Testis (tissue), 2 donors: ENCODE measurements at regions not wholly inside any gene's neighbourhood (a gene's known extent, or its start where the extent isn't known, plus 50 kb on each side); places are given as distances from the start of the nearest gene placed in this dataset.

Source experiments
- DNase-seq: peaks from one replicate; pipeline ENCODE4 v3.0.0-alpha.2; 2019
- H3K27ac ChIP-seq, 2 donors: fragments of 200-600 bp; sonication (generic); one replicate each; pipeline ENCODE4 v1.5.1; 2019
- H3K27me3 ChIP-seq: fragments of 200-600 bp; sonication (generic); one replicate; pipeline ENCODE4 v1.5.1; 2019
- H3K36me3 ChIP-seq: fragments of 200-600 bp; sonication (generic); one replicate; pipeline ENCODE4 v1.5.1; 2017; ENCODE audit warnings: low read depth; ENCODE audit errors: missing control alignments
- H3K4me1 ChIP-seq: fragments of 200-600 bp; sonication (generic); one replicate; pipeline ENCODE4 v1.5.1; 2019
- H3K4me3 ChIP-seq, 2 donors: fragments of 200-600 bp; sonication (generic); one replicate each; pipeline ENCODE4 v1.5.1; 2017 to 2019
- H3K9me3 ChIP-seq: fragments of 200-600 bp; sonication (generic); one replicate; pipeline ENCODE4 v1.5.1; 2017
- POLR2A ChIP-seq: fragments of 450-650 bp; IDR thresholded peaks from one replicate; pipeline ENCODE4 v1.6.1; 2017; ENCODE audit warnings: antibody characterized with exemption, mild to moderate bottlenecking, moderate library complexity
- WGBS, 2 donors: methylation state at CpG; one replicate each; pipeline ENCODE4 v1.1.5; 2018; 5-methylcytosine and 5-hydroxymethylcytosine counted together
- intact Hi-C: fragments of 100-400 bp; cut with DNase I; formaldehyde crosslinking; loops from one replicate; pipeline ENCODE4 v1.15.1; 2023; ENCODE audit warnings: low total_unique reads
- TF ChIP-seq, protein P1 (sequence below), 3 experiments: fragments of 450-650 bp in 2 of 3; fragments of 200-600 bp in 1 of 3; sonication (generic) in 1 of 3; IDR thresholded peaks; one replicate each; pipeline ENCODE4 v1.5.1; 2016 to 2019; ENCODE audit warnings: antibody characterized with exemption in 3 of 3, mild to moderate bottlenecking in 2 of 3, moderate library complexity in 1 of 3

DNA sequence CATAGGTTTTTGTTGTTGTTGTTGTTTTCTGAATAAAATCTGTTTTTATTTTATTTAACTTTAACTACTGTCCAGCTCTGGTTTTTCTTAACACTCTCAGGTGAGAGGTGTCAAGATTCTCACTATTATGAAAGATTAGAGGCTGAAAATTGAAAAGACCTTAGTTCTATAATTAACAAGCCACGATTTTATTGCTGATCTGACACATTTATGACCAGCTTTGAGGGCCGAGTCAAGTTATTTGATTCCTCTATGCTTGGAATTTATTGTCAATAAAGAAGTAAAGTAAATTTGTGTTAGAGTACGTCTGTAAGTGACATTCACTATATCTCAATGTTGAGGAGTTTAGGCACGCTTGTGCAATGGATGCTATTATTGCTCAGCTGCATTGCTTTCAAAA is 808.8 kb downstream of the GALC start:
- intact Hi-C loops = no loop called here

DNA sequence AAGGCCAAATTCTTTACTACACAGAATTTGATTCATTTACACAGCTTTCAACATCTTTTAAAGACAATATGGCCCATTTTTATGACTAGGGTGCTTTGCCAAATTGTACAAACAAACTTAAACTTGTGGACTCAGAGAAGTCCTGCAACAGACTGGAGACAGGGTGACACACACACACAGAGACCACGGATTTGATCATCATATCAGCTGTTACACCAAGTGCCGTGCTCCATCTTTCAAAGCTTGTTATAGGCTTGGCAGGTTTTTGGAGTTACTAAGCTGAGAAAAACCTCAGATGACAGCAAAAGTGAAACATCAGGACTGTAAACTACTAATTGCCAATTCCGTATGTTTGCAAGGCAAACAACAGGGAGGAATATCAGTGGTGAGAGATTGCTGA is 811.7 kb downstream of the GALC start:
- Histone ChIP-seq H3K27ac (no peak overlapping the region), H3K4me3 (no peak overlapping the region), H3K36me3 (no peaks in the 10 kb centered on the region), H3K9me3 (no peaks in the 10 kb centered on the region), H3K4me1 (no peaks in the 10 kb centered on the region), H3K27me3 (no peaks in the 10 kb centered on the region)
- TF ChIP-seq, protein P1, sequence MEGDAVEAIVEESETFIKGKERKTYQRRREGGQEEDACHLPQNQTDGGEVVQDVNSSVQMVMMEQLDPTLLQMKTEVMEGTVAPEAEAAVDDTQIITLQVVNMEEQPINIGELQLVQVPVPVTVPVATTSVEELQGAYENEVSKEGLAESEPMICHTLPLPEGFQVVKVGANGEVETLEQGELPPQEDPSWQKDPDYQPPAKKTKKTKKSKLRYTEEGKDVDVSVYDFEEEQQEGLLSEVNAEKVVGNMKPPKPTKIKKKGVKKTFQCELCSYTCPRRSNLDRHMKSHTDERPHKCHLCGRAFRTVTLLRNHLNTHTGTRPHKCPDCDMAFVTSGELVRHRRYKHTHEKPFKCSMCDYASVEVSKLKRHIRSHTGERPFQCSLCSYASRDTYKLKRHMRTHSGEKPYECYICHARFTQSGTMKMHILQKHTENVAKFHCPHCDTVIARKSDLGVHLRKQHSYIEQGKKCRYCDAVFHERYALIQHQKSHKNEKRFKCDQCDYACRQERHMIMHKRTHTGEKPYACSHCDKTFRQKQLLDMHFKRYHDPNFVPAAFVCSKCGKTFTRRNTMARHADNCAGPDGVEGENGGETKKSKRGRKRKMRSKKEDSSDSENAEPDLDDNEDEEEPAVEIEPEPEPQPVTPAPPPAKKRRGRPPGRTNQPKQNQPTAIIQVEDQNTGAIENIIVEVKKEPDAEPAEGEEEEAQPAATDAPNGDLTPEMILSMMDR (IDR thresholded peaks at IDR 0.05) = no peak
- no peak for TF ChIP-seq POLR2A
- WGBS, 2 donors = 80 to 87% methylated on average over 3 of the region's 3 CpGs
- DNase-seq = no peak
- intact Hi-C loops = no loop called here

More for the DNA sequence above, 808.8 kb downstream of the GALC start:
- Histone ChIP-seq H3K4me3 (no peak overlapping the region), H3K36me3 (no peaks in the 10 kb centered on the region), H3K9me3 (no peaks in the 10 kb centered on the region), H3K4me1 (no peaks in the 10 kb centered on the region), H3K27me3 (no peaks in the 10 kb centered on the region), H3K27ac (no peak overlapping the region)
- TF ChIP-seq POLR2A = no peak
- TF ChIP-seq, protein P1 (IDR thresholded peaks at IDR 0.05) = no peak
- no peak for DNase-seq
- 85% methylated on average over 4 of the region's 4 CpGs for WGBS, 2 donors

DNA sequence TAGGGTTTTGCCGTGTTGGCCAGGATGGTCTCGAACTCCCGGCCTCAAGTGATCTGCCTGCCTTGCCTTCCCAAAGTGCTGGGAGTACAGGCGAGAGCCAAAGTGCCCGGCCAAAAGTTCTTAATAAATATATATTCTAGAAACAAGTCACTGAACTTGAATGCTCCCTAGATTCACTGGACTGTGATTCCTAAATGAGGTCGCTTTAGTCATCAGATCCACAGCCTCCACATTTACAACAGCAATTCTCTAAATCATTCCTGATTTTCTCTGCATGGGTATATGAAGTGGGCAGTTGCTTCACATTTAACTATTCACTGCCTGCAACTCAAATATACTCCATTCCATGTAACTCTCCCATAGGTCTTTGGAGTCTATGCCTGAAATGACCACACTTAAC is 813.0 kb downstream of the GALC start:
- no peaks in the 10 kb centered on the region for H3K36me3 ChIP-seq
- 84 to 97% methylated on average over 6 of the region's 6 CpGs for WGBS, 2 donors
- no peak overlapping the region for H3K4me3 ChIP-seq
- H3K9me3 ChIP-seq = no peaks in the 10 kb centered on the region
- H3K4me1 ChIP-seq = no peaks in the 10 kb centered on the region
- H3K27me3 ChIP-seq = no peaks in the 10 kb centered on the region
- H3K27ac ChIP-seq = no peak overlapping the region
- no peak for TF ChIP-seq POLR2A
- TF ChIP-seq, protein P1 (IDR thresholded peaks at IDR 0.05) = no peak
- intact Hi-C loops = no loop called here
- no peak for DNase-seq

DNA sequence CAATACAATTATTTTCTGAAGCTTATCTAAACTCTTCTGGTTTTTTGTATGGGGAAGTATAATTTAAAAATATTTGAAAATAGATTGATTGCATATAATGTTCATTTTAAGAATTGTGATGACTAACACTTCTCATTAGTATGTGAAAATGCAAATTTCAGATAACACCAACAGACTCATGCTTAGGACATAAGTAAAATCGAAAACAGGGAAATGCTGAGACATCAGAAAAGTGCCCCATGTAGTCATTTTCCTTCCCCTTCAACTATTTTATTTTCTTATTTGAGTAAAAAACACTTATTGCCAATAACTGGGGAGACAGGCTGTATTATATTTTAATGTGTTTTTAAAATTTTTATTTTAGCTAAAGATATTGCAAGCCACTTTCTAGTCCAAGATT is 814.7 kb downstream of the GALC start:
- TF ChIP-seq, protein P1 (IDR thresholded peaks at IDR 0.05) = no peak
- intact Hi-C loops = no loop called here
- WGBS, 2 donors = 85 to 86% methylated on average over 1 of the region's 1 CpG

DNA sequence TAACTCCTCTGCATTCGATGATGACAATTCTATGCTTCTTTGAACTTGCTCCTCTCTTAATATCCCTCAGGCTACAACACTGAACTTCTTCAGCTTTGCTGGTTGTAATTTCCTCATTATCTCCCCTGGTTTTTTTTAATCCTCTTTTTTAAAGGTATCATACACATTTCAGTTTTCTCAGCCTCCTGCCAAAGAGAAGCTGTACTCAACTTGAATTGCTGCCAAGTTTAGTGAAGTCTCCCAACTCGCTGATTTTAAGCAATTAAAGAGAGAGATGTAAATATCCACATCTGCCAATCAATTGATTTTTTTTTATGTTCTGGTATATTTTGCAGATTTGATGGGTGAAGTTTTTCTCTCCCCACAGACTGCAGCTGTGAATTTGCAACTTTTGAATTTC is 817.8 kb downstream of the GALC start:
- TF ChIP-seq, protein P1 (IDR thresholded peaks at IDR 0.05) = no peak
- no peak for TF ChIP-seq POLR2A
- intact Hi-C loops = no loop called here
- Histone ChIP-seq H3K9me3 (no peaks in the 10 kb centered on the region), H3K4me1 (no peaks in the 10 kb centered on the region), H3K27me3 (no peaks in the 10 kb centered on the region), H3K4me3 (no peak overlapping the region), H3K36me3 (no peaks in the 10 kb centered on the region), H3K27ac (no peak overlapping the region)
- no peak for DNase-seq
- 42 to 51% methylated on average over 2 of the region's 2 CpGs for WGBS, 2 donors

More for the DNA sequence above, 814.7 kb downstream of the GALC start:
- no peaks in the 10 kb centered on the region for H3K4me1 ChIP-seq
- no peak overlapping the region for H3K4me3 ChIP-seq
- H3K9me3 ChIP-seq = no peaks in the 10 kb centered on the region
- H3K27me3 ChIP-seq = no peaks in the 10 kb centered on the region
- DNase-seq = no peak
- no peaks in the 10 kb centered on the region for H3K36me3 ChIP-seq
- H3K27ac ChIP-seq = no peak overlapping the region
